Caco-2 (cell line): ENCODE measurements at regions not wholly inside any gene's neighbourhood (a gene's known extent, or its start where the extent isn't known, plus 50 kb on each side); places are given as distances from the start of the nearest gene placed in this dataset.

Experiments used
- BruUV-seq: library from RNA; stranded (reverse); fragments of 400-500 nt; replicated peaks from 2 replicates; lab custom pipeline; 2021; lab: Mats Ljungman, UMichigan
- CTCF ChIA-PET: fragments of 300-600 bp; sonication (Branson Sonifier 250); formaldehyde crosslinking; loops from one replicate; lab custom pipeline; 2022; ENCODE audit warnings: antibody characterized with exemption; lab: Charles Lee
- POLR2A ChIA-PET: fragments of 300-600 bp; sonication (Branson Sonifier 250); formaldehyde crosslinking; loops from one replicate; lab custom pipeline; 2022; ENCODE audit warnings: antibody characterized with exemption; lab: Charles Lee
- DNase-seq, 2 experiments: peaks; one replicate each; pipeline versions ENCODE4 v3.0.0 to v3.0.0-alpha.2; 2020 to 2022
- H3K27me3 ChIP-seq: replicated peaks from 2 replicates; pipeline ENCODE4 v1.6.0; 2011; ENCODE audit warnings: low read length; ENCODE audit not compliant: control insufficient read depth, insufficient read depth
- H3K36me3 ChIP-seq: 2 replicates; pipeline ENCODE4 v1.5.1; 2011; ENCODE audit warnings: low read length; ENCODE audit not compliant: control insufficient read depth, insufficient read depth
- H3K4me1 ChIP-seq: fragments of 250-450 bp; sonication (Bioruptor Pico); 2 replicates; pipeline ENCODE4 v1.5.1; 2020; ENCODE audit warnings: mild to moderate bottlenecking
- H3K4me3 ChIP-seq: 2 replicates; pipeline ENCODE4 v1.5.1; 2011; ENCODE audit warnings: low read depth, mild to moderate bottlenecking, control low read depth, low read length
- H3K9me3 ChIP-seq: fragments of 250-450 bp; sonication (Bioruptor Pico); 2 replicates; pipeline ENCODE4 v1.5.1; 2020; ENCODE audit warnings: mild to moderate bottlenecking, moderate library complexity
- H3K27ac Mint-ChIP-seq: one replicate; pipeline ENCODE4 v1.8.0; 2022; ENCODE audit warnings: mixed read lengths; ENCODE audit not compliant: unreplicated experiment
- H3K27me3 Mint-ChIP-seq: one replicate; pipeline ENCODE4 v1.8.0; 2022; ENCODE audit warnings: mixed read lengths; ENCODE audit not compliant: insufficient read depth, unreplicated experiment
- H3K36me3 Mint-ChIP-seq: one replicate; pipeline ENCODE4 v1.8.0; 2022; ENCODE audit warnings: mild to moderate bottlenecking, mixed read lengths; ENCODE audit not compliant: insufficient read depth, unreplicated experiment
- H3K4me1 Mint-ChIP-seq: one replicate; pipeline ENCODE4 v1.8.0; 2022; ENCODE audit warnings: low read depth, mixed read lengths; ENCODE audit not compliant: unreplicated experiment
- H3K4me3 Mint-ChIP-seq: one replicate; pipeline ENCODE4 v1.8.0; 2022; ENCODE audit warnings: mild to moderate bottlenecking, moderate library complexity, mixed read lengths; ENCODE audit not compliant: unreplicated experiment
- H3K9me3 Mint-ChIP-seq: one replicate; pipeline ENCODE4 v1.8.0; 2022; ENCODE audit warnings: mixed read lengths; ENCODE audit not compliant: unreplicated experiment
- intact Hi-C: fragments of 100-400 bp; cut with micrococcal nuclease; formaldehyde crosslinking; loops from one replicate; pipeline ENCODE4 v1.10.0; 2022; ENCODE audit not compliant: unreplicated experiment
- TF ChIP-seq, protein P1 (sequence below), 2 experiments: fragments of 200-600 bp in 1 of 2; IDR thresholded peaks; 1 replicate in 1 of 2; 2 replicates in 1 of 2; pipeline versions ENCODE4 v1.5.1 to v1.8.0; 2011 to 2022; ENCODE audit warnings: antibody characterized with exemption in 1 of 2, control low read depth in 1 of 2, inconsistent platforms in 1 of 2, low read depth in 1 of 2, low read length in 1 of 2, mild to moderate bottlenecking in 1 of 2, moderate library complexity in 1 of 2; ENCODE audit not compliant: insufficient read depth in 1 of 2, severe bottlenecking in 1 of 2, unreplicated experiment in 1 of 2

- Histone ChIP-seq H3K27me3 (no peaks in the 10 kb centered on the region), H3K4me3 (no peak overlapping the region), H3K4me1 (no peaks in the 10 kb centered on the region), H3K9me3 (no peaks in the 10 kb centered on the region), H3K36me3 (no peaks in the 10 kb centered on the region)
- H3K4me1 Mint-ChIP-seq = no peaks in the 10 kb centered on the region
- H3K27ac Mint-ChIP-seq = no peak overlapping the region
- peaks cover 2% of the 10 kb centered on the region for H3K27me3 Mint-ChIP-seq
- ChIA-PET POLR2A (no interaction called here), CTCF (no interaction called here)
- DNase-seq = no peak
- no peaks in the 10 kb centered on the region for H3K36me3 Mint-ChIP-seq
- H3K4me3 Mint-ChIP-seq = no peak overlapping the region
- no peaks in the 10 kb centered on the region for H3K9me3 Mint-ChIP-seq
- BruUV-seq = no TSS peak
- TF ChIP-seq, protein P1, sequence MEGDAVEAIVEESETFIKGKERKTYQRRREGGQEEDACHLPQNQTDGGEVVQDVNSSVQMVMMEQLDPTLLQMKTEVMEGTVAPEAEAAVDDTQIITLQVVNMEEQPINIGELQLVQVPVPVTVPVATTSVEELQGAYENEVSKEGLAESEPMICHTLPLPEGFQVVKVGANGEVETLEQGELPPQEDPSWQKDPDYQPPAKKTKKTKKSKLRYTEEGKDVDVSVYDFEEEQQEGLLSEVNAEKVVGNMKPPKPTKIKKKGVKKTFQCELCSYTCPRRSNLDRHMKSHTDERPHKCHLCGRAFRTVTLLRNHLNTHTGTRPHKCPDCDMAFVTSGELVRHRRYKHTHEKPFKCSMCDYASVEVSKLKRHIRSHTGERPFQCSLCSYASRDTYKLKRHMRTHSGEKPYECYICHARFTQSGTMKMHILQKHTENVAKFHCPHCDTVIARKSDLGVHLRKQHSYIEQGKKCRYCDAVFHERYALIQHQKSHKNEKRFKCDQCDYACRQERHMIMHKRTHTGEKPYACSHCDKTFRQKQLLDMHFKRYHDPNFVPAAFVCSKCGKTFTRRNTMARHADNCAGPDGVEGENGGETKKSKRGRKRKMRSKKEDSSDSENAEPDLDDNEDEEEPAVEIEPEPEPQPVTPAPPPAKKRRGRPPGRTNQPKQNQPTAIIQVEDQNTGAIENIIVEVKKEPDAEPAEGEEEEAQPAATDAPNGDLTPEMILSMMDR (IDR thresholded peaks at IDR 0.05; ENCODE audit: insufficient read depth in 1 of 2, low read depth in 1 of 2, low read length in 1 of 2, severe bottlenecking in 1 of 2, unreplicated experiment in 1 of 2) = no peak
- intact Hi-C loops = no loop called here
These were observed 56.7 kb upstream of the MAMDC2 start for GRCh38 chr9:69986970-69987369.

DNA sequence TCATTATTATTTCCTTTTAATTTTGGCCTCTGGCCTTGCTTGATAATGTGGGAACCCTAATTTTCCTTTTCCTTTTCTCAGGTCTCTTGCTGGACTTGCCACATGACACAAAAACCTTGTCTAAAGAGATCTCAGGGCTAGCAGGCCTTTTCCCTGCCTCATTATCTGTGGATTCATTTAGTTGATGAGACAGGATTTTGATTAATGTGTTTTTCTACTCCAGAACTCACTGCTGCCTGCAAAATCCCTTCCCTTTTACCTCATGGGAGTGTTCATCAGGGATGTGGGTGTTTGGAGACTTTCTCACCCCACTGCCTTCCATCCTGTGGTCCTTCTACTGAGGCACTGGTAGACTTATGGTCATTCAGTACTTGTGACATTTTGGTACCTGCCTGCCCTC, 56.2 kb upstream of the MAMDC2 start:
- no TSS peak for BruUV-seq
- Mint-ChIP-seq H3K27me3 (peaks cover 2% of the 10 kb centered on the region), H3K36me3 (no peaks in the 10 kb centered on the region), H3K4me1 (no peaks in the 10 kb centered on the region), H3K9me3 (no peaks in the 10 kb centered on the region), H3K4me3 (no peak overlapping the region), H3K27ac (no peak overlapping the region)
- no peak overlapping the region for H3K4me3 ChIP-seq
- no peaks in the 10 kb centered on the region for H3K4me1 ChIP-seq
- intact Hi-C loops = no loop called here
- no peaks in the 10 kb centered on the region for H3K36me3 ChIP-seq
- TF ChIP-seq, protein P1 (IDR thresholded peaks at IDR 0.05; ENCODE audit: insufficient read depth in 1 of 2, low read depth in 1 of 2, low read length in 1 of 2, severe bottlenecking in 1 of 2, unreplicated experiment in 1 of 2) = no peak
- POLR2A ChIA-PET = no interaction called here
- no peak for DNase-seq
- H3K27me3 ChIP-seq = no peaks in the 10 kb centered on the region
- H3K9me3 ChIP-seq = no peaks in the 10 kb centered on the region
- CTCF ChIA-PET = no interaction called here

GRCh38 chr9:69993110-69993509, 50.5 kb upstream of the MAMDC2 start:
- ChIA-PET POLR2A (no interaction called here), CTCF (no interaction called here)
- no peaks in the 10 kb centered on the region for H3K36me3 ChIP-seq

More at GRCh38 chr9:69993110-69993509, 50.5 kb upstream of the MAMDC2 start:
- no peak for DNase-seq
- intact Hi-C loops = no loop called here
- no peak overlapping the region for H3K27ac Mint-ChIP-seq
- H3K9me3 Mint-ChIP-seq = no peaks in the 10 kb centered on the region
- no peaks in the 10 kb centered on the region for H3K27me3 ChIP-seq
- TF ChIP-seq, protein P1 (IDR thresholded peaks at IDR 0.05; ENCODE audit: insufficient read depth in 1 of 2, low read depth in 1 of 2, low read length in 1 of 2, severe bottlenecking in 1 of 2, unreplicated experiment in 1 of 2) = no peak
- H3K4me3 ChIP-seq = no peak overlapping the region
- H3K4me1 Mint-ChIP-seq = no peaks in the 10 kb centered on the region
- peaks cover 2% of the 10 kb centered on the region for H3K27me3 Mint-ChIP-seq
- H3K9me3 ChIP-seq = no peaks in the 10 kb centered on the region
- BruUV-seq = no TSS peak
- no peak overlapping the region for H3K4me3 Mint-ChIP-seq
- no peaks in the 10 kb centered on the region for H3K4me1 ChIP-seq
- H3K36me3 Mint-ChIP-seq = no peaks in the 10 kb centered on the region
